GM21381 (cell line): ENCODE measurements at regions not wholly inside any gene's neighbourhood (a gene's known extent, or its start where the extent isn't known, plus 50 kb on each side); places are given as distances from the start of the nearest gene placed in this dataset.

ENCODE experiments used
- ATAC-seq: cut with Tn5 transposase; IDR thresholded peaks from one replicate; pipeline ENCODE4 v1.9.1; 2021; ENCODE audit warnings: mild to moderate bottlenecking, moderate library complexity; ENCODE audit not compliant: unreplicated experiment

DNA sequence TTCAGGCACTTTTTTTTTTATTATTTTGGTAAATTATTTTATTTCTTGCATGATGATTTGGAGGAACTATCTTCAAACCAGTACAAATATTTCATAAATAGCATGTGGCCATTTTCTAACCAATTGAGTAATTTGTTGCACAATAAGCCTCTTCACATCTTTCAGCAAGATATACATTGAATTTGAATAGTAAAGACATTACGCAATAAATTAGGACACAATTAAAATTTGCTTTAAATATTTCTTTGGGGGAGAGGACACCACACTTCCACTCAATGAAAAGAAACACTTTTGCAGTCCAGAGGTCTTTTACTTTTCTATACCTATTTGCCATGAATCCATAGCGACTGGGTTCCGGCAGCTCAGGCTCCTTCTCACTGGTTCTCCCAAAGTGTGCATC, 762.6 kb upstream of the GOLIM4 start:
- ATAC-seq, result no peak

DNA sequence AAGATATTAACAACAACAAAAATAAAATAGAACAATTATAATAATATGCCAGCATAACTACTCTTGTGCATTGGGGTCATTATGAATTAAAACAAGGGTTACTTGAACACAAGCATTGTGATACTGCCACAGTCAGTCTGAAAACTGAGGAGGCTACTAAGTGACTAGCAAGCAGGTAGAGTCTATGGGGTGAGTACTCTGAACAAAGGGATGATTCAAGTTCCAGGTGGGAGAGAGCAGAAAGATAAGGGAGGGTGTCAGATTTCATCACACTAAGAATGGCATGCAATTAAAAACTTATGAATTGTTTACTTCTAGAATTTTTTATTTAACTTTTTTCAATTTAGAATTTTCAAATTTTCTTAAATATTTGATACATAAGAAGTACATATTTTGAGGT, 754.4 kb upstream of the GOLIM4 start:
- ATAC-seq, result no peak

DNA sequence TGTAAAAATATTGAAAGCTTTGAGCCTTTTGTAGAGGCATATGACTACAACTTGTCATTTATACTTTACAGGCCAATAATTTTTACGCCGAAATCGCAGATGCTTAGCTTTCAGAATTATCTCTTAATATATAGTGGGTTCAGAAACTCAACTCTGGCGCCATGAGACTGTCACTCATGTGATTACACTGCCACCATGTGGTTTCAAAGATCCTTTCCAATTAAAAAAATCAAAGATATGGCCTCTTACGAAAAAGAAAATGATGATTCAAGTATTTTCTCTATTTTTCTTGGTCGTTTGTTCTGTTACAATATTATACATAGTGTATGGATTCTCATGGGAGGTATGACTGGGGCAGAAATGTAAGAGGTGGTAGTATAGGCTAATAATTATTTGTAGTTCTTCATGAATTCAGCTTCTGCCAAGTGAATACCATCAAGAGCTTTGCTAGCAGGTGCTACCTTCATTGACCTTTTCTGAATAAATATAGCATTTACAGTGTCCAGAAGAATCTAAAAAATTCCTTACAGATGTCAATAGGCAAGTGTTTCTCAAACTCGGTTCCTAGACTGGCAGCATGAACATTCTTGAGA, 751.7 kb upstream of the GOLIM4 start:
- ATAC-seq, result no peak

DNA sequence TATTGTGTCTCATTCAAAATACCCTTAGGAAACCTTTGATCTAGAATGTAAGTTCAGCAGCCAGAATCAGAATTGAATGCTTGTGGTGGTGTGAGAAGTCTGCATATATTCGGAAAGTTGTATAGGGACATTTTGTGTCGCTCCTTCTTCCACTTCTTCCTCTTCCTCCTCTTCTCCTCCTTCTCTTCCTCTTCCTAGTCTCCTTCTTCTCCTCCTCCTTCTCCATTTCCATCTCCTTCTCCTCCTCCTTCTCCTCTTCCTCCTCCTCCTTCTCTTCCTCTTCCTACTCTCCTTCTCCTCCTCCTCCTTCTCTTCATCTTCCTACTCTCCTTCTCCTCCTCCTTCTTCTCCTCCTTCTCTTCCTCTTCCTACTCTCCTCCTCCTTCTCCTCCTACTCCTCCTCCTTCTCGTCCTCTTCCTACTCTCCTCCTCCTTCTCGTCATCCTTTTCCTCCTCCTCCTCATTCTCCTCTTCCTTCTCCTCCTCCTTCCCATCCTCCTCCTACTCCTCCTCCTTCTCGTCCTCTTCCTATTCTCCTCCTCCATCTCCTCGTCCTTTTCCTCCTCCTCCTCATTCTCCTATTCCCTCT, 749.3 kb upstream of the GOLIM4 start:
- ATAC-seq, result no peak

DNA sequence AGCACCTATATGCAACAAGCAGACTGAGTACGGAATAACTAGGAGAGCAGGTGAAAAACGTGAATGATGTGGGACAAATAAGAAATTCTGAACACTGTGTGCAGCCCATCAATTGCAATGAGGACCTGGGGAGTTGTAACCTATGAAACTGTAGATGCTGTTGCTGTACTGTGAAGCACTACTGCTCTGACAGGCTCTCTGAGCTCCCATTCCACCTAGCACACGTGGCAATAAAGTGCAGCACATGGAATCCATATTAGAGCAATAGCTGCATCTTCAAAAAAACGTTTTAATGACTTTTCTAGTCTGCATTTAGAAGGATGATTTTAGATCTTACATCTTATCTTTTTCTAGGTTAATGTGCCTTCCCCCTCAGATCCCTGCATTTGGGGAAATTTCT, 748.7 kb upstream of the GOLIM4 start:
- no peak for ATAC-seq

DNA sequence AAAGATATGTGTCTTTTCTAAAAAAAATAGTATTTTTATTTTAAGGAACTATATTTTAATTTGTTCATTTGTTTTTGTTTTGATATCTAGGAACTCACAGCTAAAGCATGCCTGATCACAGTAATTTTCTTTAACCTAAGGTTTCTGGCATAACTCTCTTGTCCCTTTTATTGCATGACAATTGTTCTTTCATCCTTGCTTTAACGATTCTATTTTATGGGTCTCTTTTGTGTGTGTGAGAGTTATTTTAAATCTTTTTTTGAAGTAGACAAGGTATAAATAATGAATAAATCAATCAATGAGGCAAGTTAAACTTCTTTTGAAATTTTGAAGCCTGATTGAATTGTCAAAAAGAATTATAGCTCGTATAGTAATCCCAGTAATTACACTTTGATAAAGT, 747.8 kb upstream of the GOLIM4 start:
- ATAC-seq, result no peak

DNA sequence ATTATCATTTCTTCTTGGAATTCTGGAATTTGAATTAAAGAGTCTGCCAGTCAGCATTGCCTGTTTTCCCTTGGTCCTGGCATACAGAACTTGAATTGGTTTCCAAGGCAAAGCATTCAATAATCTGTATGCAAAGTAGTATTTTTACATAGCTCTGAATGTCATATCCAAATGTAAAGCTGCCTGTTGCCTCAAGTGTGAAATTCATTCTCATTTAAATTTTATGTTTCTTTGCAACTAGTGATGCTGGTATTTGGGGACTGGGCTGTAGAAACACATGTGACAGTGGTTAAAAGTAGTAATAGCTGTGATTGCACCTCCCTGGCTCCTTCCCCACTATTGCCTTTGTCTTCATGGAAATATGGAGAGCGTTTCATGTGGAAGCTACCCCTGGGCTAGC, 743.9 kb upstream of the GOLIM4 start:
- ATAC-seq, result no peak

DNA sequence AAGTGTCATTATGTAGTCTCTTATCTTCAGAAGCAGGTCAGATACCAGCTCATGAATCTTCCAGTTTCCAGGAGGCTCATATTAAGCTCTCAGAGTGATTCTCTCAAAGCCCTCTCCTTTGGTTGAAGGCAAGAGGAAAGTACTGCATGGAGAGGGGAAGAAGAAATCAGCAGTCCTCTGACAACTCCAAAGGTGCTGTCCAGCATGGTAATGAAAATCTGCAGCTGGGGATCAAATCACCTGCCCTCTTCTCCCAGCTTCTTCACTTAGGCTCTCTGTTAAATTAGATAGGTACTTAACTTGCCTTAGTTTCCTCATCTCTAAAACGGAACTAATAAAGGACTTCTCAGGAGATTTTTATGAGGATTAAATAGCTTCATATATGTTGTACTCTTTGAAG, 738.8 kb upstream of the GOLIM4 start:
- no peak for ATAC-seq

DNA sequence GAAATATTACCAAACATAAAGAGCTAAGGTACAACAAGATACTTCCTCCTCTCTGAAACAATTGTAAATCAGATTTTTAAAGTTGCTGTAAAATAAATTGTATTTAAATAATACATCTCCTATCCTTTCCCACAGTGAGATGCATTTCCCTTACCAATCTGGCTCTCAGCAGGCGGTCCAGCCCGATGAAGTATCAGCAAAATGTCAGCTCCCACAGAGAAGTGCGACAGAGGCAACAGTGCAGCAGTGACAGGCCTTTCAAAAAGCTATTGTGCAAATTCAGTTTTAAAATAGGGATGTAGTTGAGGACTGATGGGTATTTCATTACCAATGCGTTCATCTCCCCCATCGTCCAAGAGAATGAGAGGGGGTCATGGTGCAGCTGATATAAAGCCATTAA, 733.2 kb upstream of the GOLIM4 start:
- ATAC-seq, result no peak

DNA sequence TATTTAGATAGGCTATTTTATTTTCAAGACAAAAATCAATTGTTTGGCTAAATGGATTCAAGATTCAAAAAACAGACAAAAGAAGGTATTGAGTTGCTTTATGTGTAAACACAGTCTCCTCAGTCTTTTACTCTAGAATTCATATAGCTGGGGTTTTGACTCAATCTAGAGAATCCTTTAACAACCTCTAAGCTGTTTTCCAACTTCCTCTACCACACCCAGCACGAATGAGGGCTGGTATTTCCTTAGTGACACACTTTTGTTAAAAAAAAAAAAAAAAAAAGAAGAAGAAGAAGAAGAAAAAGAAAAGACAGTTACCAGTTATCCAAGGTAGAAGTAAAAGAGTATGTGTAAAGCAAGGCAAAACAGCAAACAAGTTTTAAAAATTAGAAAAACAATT, 732.8 kb upstream of the GOLIM4 start:
- ATAC-seq, result no peak

DNA sequence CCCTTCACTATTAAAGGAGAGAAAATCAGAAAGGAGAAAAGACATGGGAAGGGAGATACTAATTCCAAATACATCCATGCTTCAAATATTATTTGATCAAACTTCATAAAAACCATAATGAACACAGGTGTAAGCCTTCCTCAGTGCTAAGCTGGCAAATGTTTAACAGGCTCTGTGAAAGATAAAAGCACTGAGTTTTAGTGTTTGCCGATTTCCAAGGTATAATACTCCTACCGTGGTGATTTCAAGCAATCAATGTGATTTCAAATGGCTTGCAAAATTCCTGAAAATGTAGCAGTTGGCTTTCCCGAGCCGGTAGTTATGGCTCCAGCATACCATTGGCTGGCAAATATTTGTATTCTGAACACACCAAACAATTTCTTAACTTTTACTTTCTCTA, 732.3 kb upstream of the GOLIM4 start:
- ATAC-seq, result no peak

DNA sequence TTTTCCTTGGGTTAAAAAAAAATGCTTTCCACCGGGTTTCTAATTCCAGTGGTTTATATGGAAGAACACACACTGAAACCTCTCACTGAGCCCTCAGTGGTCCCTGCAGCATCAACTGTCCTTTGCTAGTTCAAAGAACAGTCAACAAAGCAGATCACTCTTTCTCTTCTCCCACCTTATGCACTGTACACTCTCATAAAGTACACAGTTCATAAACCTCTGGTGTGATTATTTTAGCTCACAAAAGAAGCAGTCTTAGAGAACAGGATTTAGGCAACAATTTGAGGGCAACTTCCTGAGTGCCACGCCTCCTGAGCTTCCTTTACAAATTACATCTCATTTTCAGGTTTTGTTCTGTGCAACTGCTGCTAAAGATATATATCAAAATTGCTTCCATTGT, 728.4 kb upstream of the GOLIM4 start:
- ATAC-seq, result no peak

DNA sequence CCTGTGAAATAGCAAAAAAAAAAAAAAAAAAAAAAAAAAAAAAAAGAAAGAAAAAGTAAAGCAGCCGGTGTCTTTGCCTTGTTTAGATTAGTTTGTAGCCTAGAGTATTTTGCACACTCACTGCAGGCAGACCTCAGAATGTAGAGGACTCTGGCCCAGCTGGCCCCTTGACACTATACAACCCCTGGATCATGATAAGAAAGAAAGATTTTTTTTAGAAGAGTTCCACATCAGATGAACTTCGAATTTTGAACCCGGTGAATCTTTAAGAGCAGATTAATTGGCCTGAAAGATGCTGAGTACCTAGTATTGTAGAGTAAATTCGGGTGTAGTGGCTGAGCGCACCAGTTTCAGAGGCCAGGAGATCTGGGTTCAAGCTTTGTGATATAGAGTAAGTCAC, 727.7 kb upstream of the GOLIM4 start:
- ATAC-seq, result no peak

DNA sequence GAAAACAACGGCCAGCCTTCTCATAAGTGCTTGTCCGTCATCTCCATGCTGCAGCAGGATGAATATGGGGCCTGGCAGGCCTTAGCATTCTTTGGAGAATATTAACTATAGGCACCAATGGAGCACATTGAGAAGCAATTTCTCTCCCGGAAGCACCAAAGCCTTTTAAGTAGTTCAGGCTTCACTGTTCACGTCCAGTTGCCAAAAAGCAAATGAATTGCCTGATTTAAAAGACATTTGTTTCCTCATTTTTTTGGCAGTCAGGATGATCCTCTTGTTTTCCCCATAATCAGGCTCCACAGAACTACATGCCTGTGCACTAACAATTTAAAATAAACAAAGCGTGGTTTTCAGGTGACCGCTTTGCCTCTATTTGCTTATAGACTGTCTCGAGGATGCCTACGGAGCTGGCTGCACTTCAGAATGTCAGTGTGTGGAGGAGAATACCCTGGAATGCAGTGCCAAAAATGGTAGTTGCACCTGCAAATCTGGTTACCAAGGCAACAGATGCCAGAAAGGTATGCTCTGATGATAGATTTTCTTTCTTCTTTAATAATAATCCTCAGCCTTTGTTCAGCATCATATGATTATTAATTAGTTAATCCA, 725.2 kb upstream of the GOLIM4 start:
- ATAC-seq, result no peak

DNA sequence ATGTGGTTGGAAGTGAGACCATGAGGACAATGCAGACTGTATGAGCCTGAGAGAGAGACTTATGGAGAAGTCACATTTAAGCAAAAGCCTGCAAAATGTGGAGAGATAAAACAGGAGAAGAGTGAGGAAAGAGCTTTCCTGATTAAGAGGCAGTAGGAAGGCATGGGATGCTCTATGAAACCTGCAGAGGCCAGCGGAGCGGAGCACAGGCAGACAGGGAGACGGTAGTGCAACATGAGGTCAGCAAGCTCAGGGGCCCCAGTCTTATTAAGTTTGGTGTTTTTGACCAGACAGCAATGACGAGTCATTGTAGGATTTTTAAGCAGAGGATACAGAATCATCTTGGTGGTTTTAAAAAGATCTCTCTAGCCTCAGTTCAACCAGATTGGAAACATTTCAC, 721.5 kb upstream of the GOLIM4 start:
- ATAC-seq, result no peak

DNA sequence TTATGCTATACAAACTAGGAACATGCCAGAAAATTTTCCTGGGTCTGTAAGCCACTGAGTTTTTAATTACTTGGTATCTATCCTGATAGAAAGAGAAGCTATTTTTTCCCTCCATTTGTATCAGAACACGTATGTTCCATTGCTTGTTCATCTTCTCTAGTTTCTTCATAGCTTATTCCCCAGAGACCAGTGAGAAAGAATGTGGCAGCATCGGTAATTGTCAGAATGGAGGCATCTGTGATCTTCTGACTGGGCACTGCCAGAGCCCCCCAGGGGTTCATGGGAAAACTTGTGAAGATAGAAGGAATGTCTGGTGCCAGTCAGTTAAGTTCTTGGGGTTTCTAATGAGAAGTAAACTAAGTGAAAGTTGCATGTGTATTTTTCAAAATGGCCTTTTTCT, 720.2 kb upstream of the GOLIM4 start:
- ATAC-seq, result no peak

DNA sequence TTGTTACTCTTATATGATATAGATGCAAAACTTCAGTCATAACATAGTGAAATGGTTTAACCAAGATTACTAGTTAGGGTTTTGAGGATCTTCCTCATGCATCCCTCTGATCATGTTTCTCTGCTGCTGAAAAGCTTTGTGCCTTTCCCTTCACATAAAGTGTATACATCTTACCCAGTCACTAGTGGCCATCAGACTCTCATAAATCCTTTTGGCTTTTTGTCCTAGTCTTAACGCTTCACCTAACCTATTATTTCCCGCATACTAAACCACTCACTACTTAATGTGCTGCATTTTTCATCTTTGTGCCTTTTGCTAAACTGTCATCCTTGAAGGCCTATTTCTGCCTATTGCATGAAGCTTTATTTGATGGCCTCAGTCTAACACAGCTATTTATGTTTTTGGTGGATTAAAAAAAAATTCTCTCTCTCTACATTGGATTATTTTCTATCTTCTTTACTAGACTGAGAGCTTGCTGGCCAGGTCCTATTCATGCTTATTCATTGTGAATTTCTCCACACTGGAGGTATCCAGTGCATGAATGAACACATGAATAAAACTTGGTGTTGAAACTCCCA, 717.6 kb upstream of the GOLIM4 start:
- ATAC-seq, result no peak

DNA sequence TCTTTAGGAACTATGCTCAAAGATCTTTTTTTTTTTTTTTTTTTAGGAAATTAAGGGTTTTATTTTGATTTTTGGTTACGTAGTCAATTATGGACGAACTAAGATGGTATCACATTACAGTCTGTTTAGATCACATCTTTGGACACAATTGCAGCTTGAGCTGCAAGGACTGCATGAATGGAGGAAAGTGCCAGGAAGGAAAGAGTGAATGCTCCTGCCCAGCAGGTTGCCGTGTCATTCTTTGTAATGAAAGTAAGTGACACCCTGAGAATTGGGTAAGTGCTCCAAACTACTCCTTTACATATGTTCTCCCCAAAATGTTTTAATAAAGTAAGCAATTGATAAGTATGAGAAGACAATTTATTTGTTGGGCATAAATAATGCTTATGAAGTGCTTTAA, 716.5 kb upstream of the GOLIM4 start:
- ATAC-seq, result no peak

DNA sequence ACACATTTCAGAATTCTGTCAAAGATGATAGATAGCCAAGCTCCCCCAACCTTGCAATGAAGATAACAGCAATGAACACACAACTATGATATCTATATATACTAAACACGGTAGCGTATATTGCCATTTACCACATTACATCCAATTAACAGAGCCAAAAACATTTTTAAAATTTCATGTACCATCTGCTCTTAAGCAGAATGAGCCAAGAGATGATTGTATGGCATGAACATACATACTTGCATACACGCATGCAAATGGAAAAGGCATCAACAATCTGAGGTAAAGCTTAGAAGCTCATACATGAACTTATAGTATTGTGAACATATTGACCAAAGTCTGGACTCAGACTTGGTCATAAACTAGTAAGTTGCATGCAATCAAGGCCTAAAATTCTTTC, 712.9 kb upstream of the GOLIM4 start:
- no peak for ATAC-seq

DNA sequence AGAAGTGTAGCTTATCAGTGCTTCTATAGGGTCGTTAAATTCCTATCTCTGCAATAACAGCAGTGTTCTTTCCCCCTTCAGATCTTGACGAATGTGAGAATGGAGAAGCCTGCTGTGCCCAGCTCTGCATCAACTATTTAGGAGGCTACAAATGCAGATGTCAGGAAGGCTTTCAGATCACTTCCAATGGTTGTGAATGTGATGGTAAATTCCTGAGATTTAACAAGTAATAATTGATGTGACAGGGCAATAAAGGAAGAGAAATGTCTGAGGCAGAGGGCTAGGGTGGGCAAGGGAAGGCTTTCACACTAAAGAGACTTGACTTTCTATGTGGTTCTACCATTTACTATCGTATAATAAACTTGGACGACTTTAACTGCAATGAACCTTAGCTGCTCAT, 711.7 kb upstream of the GOLIM4 start:
- no peak for ATAC-seq

DNA sequence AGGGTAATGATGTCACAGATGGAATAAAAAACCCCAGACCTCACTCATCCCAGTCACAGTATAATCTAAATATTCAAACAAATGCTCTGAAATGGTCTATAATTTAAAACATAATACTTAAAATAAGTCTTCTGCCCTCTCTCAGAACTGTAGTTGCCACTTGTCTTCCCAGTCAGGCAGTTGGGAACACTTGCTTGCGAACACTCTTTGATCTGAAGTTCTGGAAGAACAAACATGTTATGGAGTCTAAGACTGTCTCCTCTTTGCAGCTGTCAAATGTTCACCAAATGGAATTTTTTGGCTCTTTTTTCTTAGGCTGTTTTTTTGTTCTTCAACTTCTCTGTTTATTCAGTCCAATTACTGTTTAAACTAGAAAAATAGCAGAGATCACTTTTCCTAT, 711.1 kb upstream of the GOLIM4 start:
- ATAC-seq, result no peak

DNA sequence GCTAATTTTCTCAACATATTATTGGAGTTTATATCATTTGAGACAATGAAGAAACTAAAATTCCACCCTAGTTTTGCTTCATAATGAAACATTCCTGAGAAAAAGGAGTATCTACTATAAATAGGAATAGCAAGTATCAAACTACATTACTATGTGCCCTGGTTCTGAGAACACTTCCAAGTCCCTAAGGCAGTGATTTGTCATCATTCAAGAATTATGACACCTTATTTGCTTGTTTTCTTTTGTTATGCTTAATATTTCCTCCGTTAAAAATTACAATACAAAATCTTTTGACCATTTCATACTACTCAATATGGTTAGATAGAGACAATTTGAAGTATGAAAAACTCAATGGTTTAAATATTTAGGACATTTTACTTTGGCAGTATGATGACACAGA, 707.8 kb upstream of the GOLIM4 start:
- ATAC-seq, result no peak

DNA sequence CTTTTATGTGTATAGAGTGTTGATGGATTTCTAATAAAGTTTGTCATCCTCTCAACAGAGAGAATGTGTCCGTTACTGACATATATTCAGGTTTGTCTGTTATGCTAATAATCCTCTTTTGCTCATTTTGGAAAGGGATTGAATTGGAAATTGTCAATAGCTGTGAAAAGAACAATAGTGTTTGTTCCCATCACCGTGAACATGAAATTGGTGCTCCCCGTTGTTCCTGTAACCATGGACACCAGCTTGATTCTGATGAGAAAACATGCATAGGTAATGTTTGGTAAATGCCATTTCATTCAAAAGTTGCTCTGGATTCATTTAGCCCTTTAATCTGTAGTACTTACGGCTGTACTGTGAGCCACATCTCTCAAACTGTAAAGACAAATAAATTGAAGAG, 707.0 kb upstream of the GOLIM4 start:
- no peak for ATAC-seq
